GM13976 (cell line): ENCODE measurements at regions not wholly inside any gene's neighbourhood (a gene's known extent, or its start where the extent isn't known, plus 50 kb on each side); places are given as distances from the start of the nearest gene placed in this dataset.

Experiments used
- DNase-seq: peaks from one replicate; pipeline ENCODE4 v3.0.0; 2012; ENCODE audit warnings: low spot score
- in situ Hi-C: fragments of 300-500 bp; cut with MboI; formaldehyde crosslinking; loops from one replicate; pipeline ENCODE4 v1.12.0; 2022; ENCODE audit warnings: low sequenced_read_pairs, mixed read lengths, inconsistent platforms; ENCODE audit not compliant: unreplicated experiment
- TF ChIP-seq, protein P1 (sequence below): IDR thresholded peaks from 2 replicates; pipeline ENCODE4 v1.5.1; 2012; ENCODE audit warnings: borderline replicate concordance, mild to moderate bottlenecking; ENCODE audit not compliant: insufficient read depth; ENCODE audit errors: extremely low read depth, missing control alignments, control extremely low read depth

DNA sequence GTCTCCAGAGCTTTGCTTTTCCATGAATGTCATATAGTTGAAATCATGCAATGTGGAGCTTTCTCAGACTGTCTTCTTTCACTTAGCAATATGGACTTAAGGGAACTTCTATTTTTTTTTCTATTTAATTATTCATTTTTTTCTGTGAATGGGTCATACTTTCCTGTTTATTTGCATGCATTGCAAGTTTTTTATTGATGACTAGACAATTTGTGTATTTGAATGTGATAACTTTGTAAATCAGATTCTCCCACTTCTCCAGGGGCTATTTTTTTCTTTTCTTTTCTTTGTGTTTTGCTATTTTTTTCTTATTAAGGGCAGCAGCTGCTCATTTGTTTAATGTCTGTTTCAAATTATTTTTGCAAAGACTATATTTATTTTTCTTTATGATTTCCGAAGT is 1019.8 kb upstream of the ATXN7L3B start:
- no peak for DNase-seq
- in situ Hi-C loops: no loop called here
- TF ChIP-seq, protein P1, sequence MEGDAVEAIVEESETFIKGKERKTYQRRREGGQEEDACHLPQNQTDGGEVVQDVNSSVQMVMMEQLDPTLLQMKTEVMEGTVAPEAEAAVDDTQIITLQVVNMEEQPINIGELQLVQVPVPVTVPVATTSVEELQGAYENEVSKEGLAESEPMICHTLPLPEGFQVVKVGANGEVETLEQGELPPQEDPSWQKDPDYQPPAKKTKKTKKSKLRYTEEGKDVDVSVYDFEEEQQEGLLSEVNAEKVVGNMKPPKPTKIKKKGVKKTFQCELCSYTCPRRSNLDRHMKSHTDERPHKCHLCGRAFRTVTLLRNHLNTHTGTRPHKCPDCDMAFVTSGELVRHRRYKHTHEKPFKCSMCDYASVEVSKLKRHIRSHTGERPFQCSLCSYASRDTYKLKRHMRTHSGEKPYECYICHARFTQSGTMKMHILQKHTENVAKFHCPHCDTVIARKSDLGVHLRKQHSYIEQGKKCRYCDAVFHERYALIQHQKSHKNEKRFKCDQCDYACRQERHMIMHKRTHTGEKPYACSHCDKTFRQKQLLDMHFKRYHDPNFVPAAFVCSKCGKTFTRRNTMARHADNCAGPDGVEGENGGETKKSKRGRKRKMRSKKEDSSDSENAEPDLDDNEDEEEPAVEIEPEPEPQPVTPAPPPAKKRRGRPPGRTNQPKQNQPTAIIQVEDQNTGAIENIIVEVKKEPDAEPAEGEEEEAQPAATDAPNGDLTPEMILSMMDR: no peak

DNA sequence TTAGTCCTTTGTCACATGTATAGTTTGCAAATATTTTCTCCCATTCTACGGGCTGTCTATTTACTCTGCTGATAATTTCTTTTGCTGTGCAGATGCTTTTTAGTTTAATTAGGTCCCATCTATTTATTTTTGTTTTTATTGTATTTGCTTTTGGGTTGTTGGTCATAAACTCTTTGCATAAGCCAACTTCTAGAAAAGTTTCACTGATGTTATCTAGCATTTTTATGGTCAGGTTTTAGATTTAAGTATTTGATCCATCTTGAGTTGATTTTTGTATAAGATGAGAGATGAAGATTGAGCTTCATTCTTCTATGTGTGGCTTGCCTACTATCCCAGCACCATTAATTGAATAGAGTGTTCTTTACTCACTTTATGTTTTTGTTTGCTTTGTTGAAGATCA is 1008.4 kb upstream of the ATXN7L3B start:
- in situ Hi-C loops: no loop called here
- no peak for DNase-seq
- TF ChIP-seq, protein P1: no peak

DNA sequence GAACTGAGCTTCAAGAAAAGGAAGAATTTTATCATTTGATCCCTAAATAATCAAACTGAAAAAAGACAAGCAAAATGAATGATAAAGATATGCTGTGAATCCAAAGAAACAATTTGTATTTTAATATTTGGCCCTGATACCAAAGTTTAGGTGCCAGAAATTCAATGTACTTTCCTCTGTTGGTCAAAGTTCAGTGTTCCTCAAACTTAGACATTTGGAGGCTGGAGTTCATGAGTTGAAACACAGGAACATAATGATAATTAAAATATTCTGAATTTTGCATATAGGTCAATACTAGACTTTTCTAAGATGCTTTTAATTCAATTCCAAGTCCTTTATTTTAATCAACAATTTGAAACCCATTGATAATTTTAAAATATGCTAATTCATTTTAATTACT is 1007.7 kb upstream of the ATXN7L3B start:
- in situ Hi-C loops: no loop called here
- no peak for DNase-seq
- TF ChIP-seq, protein P1: no peak

DNA sequence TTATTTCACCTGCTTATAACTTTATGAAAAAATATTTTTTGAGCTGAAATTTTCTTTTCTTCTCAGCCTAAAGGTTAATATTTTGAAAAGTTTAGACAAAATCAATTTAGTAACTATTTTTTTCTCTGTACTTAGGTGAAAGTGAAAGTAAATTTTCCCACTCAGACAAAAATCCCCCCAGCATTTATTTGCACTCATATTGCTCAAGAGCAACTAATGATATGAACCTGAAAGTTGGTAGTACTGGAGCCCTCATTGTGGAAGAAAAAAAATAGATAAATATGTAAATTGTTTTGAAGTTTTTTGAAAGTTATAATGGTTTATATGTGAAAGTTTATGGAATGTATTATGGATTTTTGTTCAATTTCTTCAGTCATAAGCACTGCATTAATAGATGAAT is 1005.9 kb upstream of the ATXN7L3B start:
- no peak for DNase-seq
- TF ChIP-seq, protein P1: no peak
- in situ Hi-C loops: no loop called here

- TF ChIP-seq, protein P1: no peak
- DNase-seq: no peak
- in situ Hi-C loops: no loop called here
Observed at GRCh38 chr12:73547421-73547820, 990.2 kb upstream of the ATXN7L3B start.

DNA sequence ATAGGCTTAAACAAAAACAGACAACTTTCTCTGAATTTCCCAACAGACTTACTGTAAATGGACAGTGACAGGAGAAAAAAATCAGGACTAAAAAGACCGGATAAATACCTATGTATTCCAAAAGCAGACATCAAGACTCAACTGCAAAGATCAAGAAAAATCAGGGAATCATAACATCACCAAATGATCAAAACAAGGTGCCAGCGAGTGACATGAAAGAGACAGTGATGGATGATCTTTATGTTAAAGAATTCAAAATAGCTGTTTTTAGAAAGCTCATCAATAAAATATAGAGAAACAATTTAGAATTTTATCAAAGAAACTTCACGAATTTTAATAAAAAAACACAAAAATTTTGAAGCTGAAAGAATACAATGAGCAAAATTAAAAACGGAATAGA is 952.5 kb upstream of the ATXN7L3B start:
- no peak for DNase-seq
- in situ Hi-C loops: no loop called here
- TF ChIP-seq, protein P1: no peak

DNA sequence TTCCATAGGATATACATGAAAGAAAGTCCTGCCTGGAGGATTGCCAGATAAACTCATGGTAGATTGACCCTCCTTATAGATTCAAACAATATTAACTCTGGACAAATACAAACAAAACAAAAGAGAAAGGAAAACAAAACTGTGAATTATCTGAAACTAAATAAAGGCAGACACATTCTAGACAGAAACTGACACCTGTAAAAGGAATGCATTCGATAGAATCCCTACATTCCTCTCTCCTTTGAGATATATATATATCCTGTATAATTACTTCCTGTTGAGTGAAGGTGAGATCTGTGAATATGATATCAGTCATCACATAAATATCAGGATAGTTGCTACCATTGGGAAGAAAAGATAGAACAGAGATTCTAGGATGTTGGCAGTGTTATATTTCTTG is 948.4 kb upstream of the ATXN7L3B start:
- TF ChIP-seq, protein P1: no peak
- in situ Hi-C loops: no loop called here
- DNase-seq: no peak
